MM.1S (cell line): ENCODE measurements at regions not wholly inside any gene's neighbourhood (a gene's known extent, or its start where the extent isn't known, plus 50 kb on each side); places are given as distances from the start of the nearest gene placed in this dataset.

Experiments
- DNase-seq: peaks from one replicate; pipeline ENCODE4 v3.0.0-alpha.2; 2015
- H2AFZ ChIP-seq: fragments of 300-600 bp; sonication (generic); 2 replicates; pipeline ENCODE4 v1.6.0; 2016; ENCODE audit warnings: antibody characterized with exemption, low read length
- H3F3A ChIP-seq: fragments of 300-600 bp; sonication (generic); 2 replicates; pipeline ENCODE4 v1.6.1; 2016; ENCODE audit warnings: mild to moderate bottlenecking, antibody characterized with exemption, low read length, moderate library complexity, mixed read lengths; ENCODE audit not compliant: insufficient read depth
- H3K27ac ChIP-seq: fragments of 300-600 bp; sonication (generic); 2 replicates; pipeline ENCODE4 v1.5.1; 2016; ENCODE audit warnings: mild to moderate bottlenecking, low read length
- H3K27me3 ChIP-seq: fragments of 300-600 bp; sonication (generic); replicated peaks from 2 replicates; pipeline ENCODE4 v1.6.0; 2016; ENCODE audit warnings: low read length; ENCODE audit not compliant: insufficient read depth
- H3K36me3 ChIP-seq: fragments of 300-600 bp; sonication (generic); replicated peaks from 2 replicates; pipeline ENCODE4 v1.6.1; 2016; ENCODE audit warnings: mild to moderate bottlenecking, low read length, mixed read lengths; ENCODE audit not compliant: insufficient read depth
- H3K4me1 ChIP-seq: fragments of 300-600 bp; sonication (generic); 2 replicates; pipeline ENCODE4 v1.6.1; 2016; ENCODE audit warnings: low read length, mixed read lengths
- H3K4me2 ChIP-seq: fragments of 300-600 bp; sonication (generic); 2 replicates; pipeline ENCODE4 v1.6.0; 2016; ENCODE audit warnings: low read depth, low read length
- H3K4me3 ChIP-seq: fragments of 300-600 bp; sonication (generic); 2 replicates; pipeline ENCODE4 v1.5.1; 2016; ENCODE audit warnings: low read length, mixed read lengths
- H3K79me2 ChIP-seq: fragments of 300-600 bp; sonication (generic); 2 replicates; pipeline ENCODE4 v1.6.1; 2016; ENCODE audit warnings: mixed run types, low read length, mixed read lengths
- H3K9ac ChIP-seq: fragments of 300-600 bp; sonication (generic); 2 replicates; pipeline ENCODE4 v1.6.1; 2016; ENCODE audit warnings: low read length, mixed read lengths
- H3K9me2 ChIP-seq: fragments of 300-600 bp; sonication (generic); replicated peaks from 2 replicates; pipeline ENCODE4 v1.6.1; 2016; ENCODE audit warnings: mild to moderate bottlenecking, low read length, mixed read lengths; ENCODE audit not compliant: insufficient read depth
- H3K9me3 ChIP-seq: fragments of 300-600 bp; sonication (generic); replicated peaks from 2 replicates; pipeline ENCODE4 v1.6.1; 2016; ENCODE audit warnings: mild to moderate bottlenecking, low read length, mixed read lengths; ENCODE audit not compliant: insufficient read depth
- H4K20me1 ChIP-seq: fragments of 300-600 bp; sonication (generic); 2 replicates; pipeline ENCODE4 v1.6.1; 2016; ENCODE audit warnings: mild to moderate bottlenecking, low read length, moderate library complexity, mixed read lengths; ENCODE audit not compliant: insufficient read depth
- CTCF ChIP-seq: fragments of 300-600 bp; sonication (generic); IDR thresholded peaks from 2 replicates; pipeline ENCODE4 v1.5.1; 2016; ENCODE audit warnings: antibody characterized with exemption, low read length, mixed read lengths
- EZH2 ChIP-seq: fragments of 300-600 bp; sonication (generic); optimal IDR thresholded peaks from 2 replicates; pipeline ENCODE3; 2017; ENCODE audit warnings: low read depth, mild to moderate bottlenecking, antibody characterized with exemption, low read length, mixed read lengths
- EZH2phosphoT487 ChIP-seq: fragments of 300-600 bp; sonication (generic); IDR thresholded peaks from 2 replicates; pipeline ENCODE4 v1.6.1; 2018; ENCODE audit warnings: antibody characterized with exemption, low read length

DNA sequence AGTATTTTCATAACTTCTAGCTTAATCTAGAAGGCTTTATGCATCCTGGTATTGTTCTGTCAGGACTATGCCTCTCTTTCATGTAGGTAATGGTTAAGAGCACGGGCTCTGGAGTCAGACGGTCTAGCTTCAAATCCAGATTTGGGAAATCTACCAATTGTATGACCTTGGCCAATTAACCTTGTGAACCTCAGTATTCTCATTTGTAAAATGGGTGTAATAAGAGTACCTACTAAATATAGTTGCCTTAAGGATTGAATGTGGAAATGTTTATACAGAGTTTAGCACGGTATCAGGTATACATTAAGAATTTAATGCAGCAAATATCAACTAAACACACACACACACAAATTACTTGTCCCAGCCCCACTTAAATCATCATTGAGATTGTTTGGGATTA lies 97.3 kb upstream of the RAB3GAP2 start:
- Histone ChIP-seq H3K9ac (no peak overlapping the region), H3K9me3 (no peaks in the 10 kb centered on the region), H3K4me3 (no peak overlapping the region), H3F3A (no peaks in the 10 kb centered on the region), H3K36me3 (no peaks in the 10 kb centered on the region), H3K4me2 (no peak overlapping the region), H2AFZ (no peak overlapping the region), H3K9me2 (no peaks in the 10 kb centered on the region), H4K20me1 (no peaks in the 10 kb centered on the region), H3K4me1 (no peaks in the 10 kb centered on the region), H3K27me3 (no peaks in the 10 kb centered on the region), H3K79me2 (no peaks in the 10 kb centered on the region), H3K27ac (no peak overlapping the region)
- DNase-seq: no peak
- TF ChIP-seq EZH2: no peak
- TF ChIP-seq CTCF: no peak
- no peak for TF ChIP-seq EZH2phosphoT487

- Histone ChIP-seq H3K4me3 (no peak overlapping the region), H4K20me1 (no peaks in the 10 kb centered on the region), H3K27ac (no peak overlapping the region), H3K27me3 (no peaks in the 10 kb centered on the region), H3K36me3 (no peaks in the 10 kb centered on the region), H2AFZ (no peak overlapping the region), H3K9me2 (no peaks in the 10 kb centered on the region), H3K9ac (no peak overlapping the region), H3K4me1 (no peaks in the 10 kb centered on the region), H3K4me2 (no peak overlapping the region), H3F3A (no peaks in the 10 kb centered on the region), H3K9me3 (no peaks in the 10 kb centered on the region), H3K79me2 (no peaks in the 10 kb centered on the region)
- no peak for DNase-seq
- no peak for TF ChIP-seq EZH2
Observed at GRCh38 chr1:220368352-220369265, 96.4 kb upstream of the RAB3GAP2 start.

GRCh38 chr1:220367833-220368232 lies 95.6 kb upstream of the RAB3GAP2 start:
- no peak for DNase-seq
- Histone ChIP-seq H3K27ac (no peak overlapping the region), H3K4me1 (no peaks in the 10 kb centered on the region), H3K9ac (no peak overlapping the region), H3K36me3 (no peaks in the 10 kb centered on the region), H3K4me3 (no peak overlapping the region), H3K27me3 (no peaks in the 10 kb centered on the region), H2AFZ (no peak overlapping the region), H3K79me2 (no peaks in the 10 kb centered on the region), H3K9me2 (no peaks in the 10 kb centered on the region), H3K4me2 (no peak overlapping the region), H4K20me1 (no peaks in the 10 kb centered on the region), H3K9me3 (no peaks in the 10 kb centered on the region), H3F3A (no peaks in the 10 kb centered on the region)
- TF ChIP-seq EZH2phosphoT487: no peak
- TF ChIP-seq CTCF: no peak
- TF ChIP-seq EZH2: no peak

- H3K4me3 ChIP-seq: no peak overlapping the region
- H3K4me1 ChIP-seq: no peaks in the 10 kb centered on the region
- no peaks in the 10 kb centered on the region for H3K79me2 ChIP-seq
- H3K36me3 ChIP-seq: no peaks in the 10 kb centered on the region
- no peak overlapping the region for H2AFZ ChIP-seq
- no peaks in the 10 kb centered on the region for H4K20me1 ChIP-seq
- no peaks in the 10 kb centered on the region for H3K9me2 ChIP-seq
- no peaks in the 10 kb centered on the region for H3K9me3 ChIP-seq
- no peak for TF ChIP-seq CTCF
- no peak for TF ChIP-seq EZH2phosphoT487
- no peak for TF ChIP-seq EZH2
- H3K27me3 ChIP-seq: no peaks in the 10 kb centered on the region
- H3F3A ChIP-seq: no peaks in the 10 kb centered on the region
- DNase-seq: no peak
- H3K9ac ChIP-seq: no peak overlapping the region
- H3K27ac ChIP-seq: no peak overlapping the region
- H3K4me2 ChIP-seq: no peak overlapping the region
Observed at GRCh38 chr1:220366269-220366668, 94.0 kb upstream of the RAB3GAP2 start.
